ENCODE measurements at regions not wholly inside any gene's neighbourhood (a gene's known extent, or its start where the extent isn't known, plus 50 kb on each side); places are given as distances from the start of the nearest gene placed in this dataset.

GRCh38 chr20:39390186-39390585 is 428.0 kb downstream of the DHX35 start:
- TF ChIP-seq PAX5 (IDR thresholded peaks at IDR 0.05; ENCODE audit: insufficient read depth, low read length, severe bottlenecking) (no peak), POLR2A (IDR thresholded peaks at IDR 0.05; ENCODE audit: low read depth, low read length) (no peak), TAF1 (IDR thresholded peaks at IDR 0.05; ENCODE audit: low read depth, low read length) (no peak), POU2F2 (IDR thresholded peaks at IDR 0.05; ENCODE audit: low read depth, low read length) (no peak), SPI1 (IDR thresholded peaks at IDR 0.05; ENCODE audit: low read depth, low read length) (no peak), POLR2AphosphoS5 (IDR thresholded peaks at IDR 0.05; ENCODE audit: low read depth, low read length) (no peak)
- no peak for FAIRE-seq
- DNase-seq (ENCODE audit: insufficient read length, low spot score): no peak

DNA sequence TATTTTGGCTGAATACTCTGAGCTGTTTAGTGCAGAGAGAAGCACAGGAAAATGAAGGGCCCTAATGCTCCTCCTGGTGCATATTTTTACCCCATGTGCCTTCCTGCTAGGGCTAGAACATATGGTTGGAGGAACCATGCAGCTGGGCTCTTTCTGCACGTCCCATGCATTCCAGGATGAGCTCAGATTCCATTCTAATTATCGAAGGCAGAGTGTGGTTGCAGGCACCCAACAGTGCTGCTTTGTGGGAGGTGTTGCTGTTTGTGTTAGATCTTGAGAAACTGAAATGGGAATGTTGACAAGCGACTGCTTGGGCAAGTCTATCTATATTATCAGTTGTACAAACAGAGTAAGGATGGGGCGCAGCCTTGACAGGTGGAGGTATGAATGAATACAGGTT is 419.5 kb downstream of the DHX35 start:
- TF ChIP-seq POLR2A (IDR thresholded peaks at IDR 0.05; ENCODE audit: low read depth, low read length) (no peak), SPI1 (IDR thresholded peaks at IDR 0.05; ENCODE audit: low read depth, low read length) (no peak), TAF1 (IDR thresholded peaks at IDR 0.05; ENCODE audit: low read depth, low read length) (no peak), POU2F2 (IDR thresholded peaks at IDR 0.05; ENCODE audit: low read depth, low read length) (no peak), POLR2AphosphoS5 (IDR thresholded peaks at IDR 0.05; ENCODE audit: low read depth, low read length) (no peak), PAX5 (IDR thresholded peaks at IDR 0.05; ENCODE audit: insufficient read depth, low read length, severe bottlenecking) (no peak)
- DNase-seq (ENCODE audit: insufficient read length, low spot score) (no peak), FAIRE-seq (no peak)

GRCh38 chr20:39378776-39379175 is 416.6 kb downstream of the DHX35 start:
- TF ChIP-seq PAX5 (IDR thresholded peaks at IDR 0.05; ENCODE audit: insufficient read depth, low read length, severe bottlenecking): no peak
- TF ChIP-seq TAF1 (IDR thresholded peaks at IDR 0.05; ENCODE audit: low read depth, low read length): no peak
- TF ChIP-seq POLR2A (IDR thresholded peaks at IDR 0.05; ENCODE audit: low read depth, low read length): no peak
- TF ChIP-seq POLR2AphosphoS5 (IDR thresholded peaks at IDR 0.05; ENCODE audit: low read depth, low read length): no peak
- no peak for TF ChIP-seq SPI1 (IDR thresholded peaks at IDR 0.05; ENCODE audit: low read depth, low read length)
- FAIRE-seq: no peak
- no peak for DNase-seq (ENCODE audit: insufficient read length, low spot score)

- no peak for TF ChIP-seq TAF1 (IDR thresholded peaks at IDR 0.05; ENCODE audit: low read depth, low read length)
- no peak for TF ChIP-seq POLR2AphosphoS5 (IDR thresholded peaks at IDR 0.05; ENCODE audit: low read depth, low read length)
- TF ChIP-seq POLR2A (IDR thresholded peaks at IDR 0.05; ENCODE audit: low read depth, low read length): no peak
- TF ChIP-seq SPI1 (IDR thresholded peaks at IDR 0.05; ENCODE audit: low read depth, low read length): no peak
- no peak for TF ChIP-seq PAX5 (IDR thresholded peaks at IDR 0.05; ENCODE audit: insufficient read depth, low read length, severe bottlenecking)
- TF ChIP-seq POU2F2 (IDR thresholded peaks at IDR 0.05; ENCODE audit: low read depth, low read length): no peak
- FAIRE-seq (no peak), DNase-seq (ENCODE audit: insufficient read length, low spot score) (no peak)
Observed at GRCh38 chr20:39376788-39377187, 414.6 kb downstream of the DHX35 start.

GRCh38 chr20:39364320-39364719 is 402.2 kb downstream of the DHX35 start:
- TF ChIP-seq TAF1 (IDR thresholded peaks at IDR 0.05; ENCODE audit: low read depth, low read length) (no peak), POLR2AphosphoS5 (IDR thresholded peaks at IDR 0.05; ENCODE audit: low read depth, low read length) (no peak), SPI1 (IDR thresholded peaks at IDR 0.05; ENCODE audit: low read depth, low read length) (no peak), PAX5 (IDR thresholded peaks at IDR 0.05; ENCODE audit: insufficient read depth, low read length, severe bottlenecking) (no peak), POLR2A (IDR thresholded peaks at IDR 0.05; ENCODE audit: low read depth, low read length) (no peak), POU2F2 (IDR thresholded peaks at IDR 0.05; ENCODE audit: low read depth, low read length) (no peak)

GRCh38 chr20:39359981-39360620 is 398.0 kb downstream of the DHX35 start:
- TF ChIP-seq POLR2A (IDR thresholded peaks at IDR 0.05; ENCODE audit: low read depth, low read length) (no peak), TAF1 (IDR thresholded peaks at IDR 0.05; ENCODE audit: low read depth, low read length) (no peak), PAX5 (IDR thresholded peaks at IDR 0.05; ENCODE audit: insufficient read depth, low read length, severe bottlenecking) (no peak)
- FAIRE-seq (no peak), DNase-seq (ENCODE audit: insufficient read length, low spot score) (no peak)

More at GRCh38 chr20:39364320-39364719, 402.2 kb downstream of the DHX35 start:
- no peak for FAIRE-seq
- DNase-seq (ENCODE audit: insufficient read length, low spot score): no peak

DNA sequence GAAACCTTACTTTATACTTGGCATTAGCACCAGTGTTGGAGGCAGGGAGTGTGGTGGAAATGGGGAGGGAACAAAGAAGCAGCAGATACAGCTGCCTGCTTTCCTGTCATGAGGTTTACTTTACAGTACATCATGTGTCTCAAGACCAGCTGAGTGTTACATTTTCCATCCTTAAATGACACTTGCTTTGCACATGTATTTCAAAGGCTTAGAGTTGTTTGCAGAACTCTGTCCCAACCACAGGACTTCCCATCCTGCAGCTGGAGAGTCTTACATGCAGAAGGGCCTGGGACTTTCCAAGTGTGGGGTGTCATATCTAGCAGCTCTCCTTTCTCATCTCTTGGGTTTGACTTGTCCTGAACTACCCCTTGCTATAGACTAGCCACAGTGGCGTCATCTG is 395.9 kb downstream of the DHX35 start:
- DNase-seq (ENCODE audit: insufficient read length, low spot score) (no peak), FAIRE-seq (peak; percentile 26)
- TF ChIP-seq PAX5 (IDR thresholded peaks at IDR 0.05; ENCODE audit: insufficient read depth, low read length, severe bottlenecking) (no peak), POLR2AphosphoS5 (IDR thresholded peaks at IDR 0.05; ENCODE audit: low read depth, low read length) (no peak), POU2F2 (IDR thresholded peaks at IDR 0.05; ENCODE audit: low read depth, low read length) (no peak), SPI1 (IDR thresholded peaks at IDR 0.05; ENCODE audit: low read depth, low read length) (no peak), TAF1 (IDR thresholded peaks at IDR 0.05; ENCODE audit: low read depth, low read length) (no peak), POLR2A (IDR thresholded peaks at IDR 0.05; ENCODE audit: low read depth, low read length) (no peak)

- no peak for TF ChIP-seq PAX5 (IDR thresholded peaks at IDR 0.05; ENCODE audit: insufficient read depth, low read length, severe bottlenecking)
- TF ChIP-seq SPI1 (IDR thresholded peaks at IDR 0.05; ENCODE audit: low read depth, low read length): 0 out of 2 replicates have a peak, but pooled peaks have one; percentile 6
- DNase-seq (ENCODE audit: insufficient read length, low spot score): no peak
- no peak for FAIRE-seq
Observed at GRCh38 chr20:39356908-39357307, 394.8 kb downstream of the DHX35 start.

DNA sequence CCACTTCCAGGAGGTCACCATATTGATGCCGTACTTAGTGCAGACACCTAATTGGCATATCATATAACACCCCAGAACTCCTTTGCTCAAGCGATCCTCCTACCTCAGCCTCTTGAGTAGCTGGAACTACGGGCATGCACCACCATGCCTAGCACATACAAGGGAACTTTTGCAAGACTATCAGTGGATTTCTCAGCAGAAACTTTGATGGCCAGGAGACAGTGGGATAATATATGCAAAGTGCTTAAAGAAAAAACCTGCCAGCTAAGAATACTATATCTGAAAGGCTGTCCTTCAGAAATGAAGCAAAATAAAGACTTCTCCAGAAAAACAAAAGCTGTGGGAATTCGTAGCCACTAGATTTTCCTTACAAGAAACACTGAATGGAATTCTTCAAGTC is 387.1 kb downstream of the DHX35 start:
- no peak for TF ChIP-seq POLR2A (IDR thresholded peaks at IDR 0.05; ENCODE audit: low read depth, low read length)
- TF ChIP-seq TAF1 (IDR thresholded peaks at IDR 0.05; ENCODE audit: low read depth, low read length): no peak
- no peak for TF ChIP-seq POLR2AphosphoS5 (IDR thresholded peaks at IDR 0.05; ENCODE audit: low read depth, low read length)
- no peak for TF ChIP-seq SPI1 (IDR thresholded peaks at IDR 0.05; ENCODE audit: low read depth, low read length)
- TF ChIP-seq PAX5 (IDR thresholded peaks at IDR 0.05; ENCODE audit: insufficient read depth, low read length, severe bottlenecking): no peak
- DNase-seq (ENCODE audit: insufficient read length, low spot score) (no peak), FAIRE-seq (no peak)

- FAIRE-seq: no peak
- TF ChIP-seq POU2F2 (IDR thresholded peaks at IDR 0.05; ENCODE audit: low read depth, low read length): no peak
- no peak for TF ChIP-seq SPI1 (IDR thresholded peaks at IDR 0.05; ENCODE audit: low read depth, low read length)
- no peak for TF ChIP-seq PAX5 (IDR thresholded peaks at IDR 0.05; ENCODE audit: insufficient read depth, low read length, severe bottlenecking)
- no peak for TF ChIP-seq TAF1 (IDR thresholded peaks at IDR 0.05; ENCODE audit: low read depth, low read length)
- TF ChIP-seq POLR2AphosphoS5 (IDR thresholded peaks at IDR 0.05; ENCODE audit: low read depth, low read length): no peak
- no peak for TF ChIP-seq POLR2A (IDR thresholded peaks at IDR 0.05; ENCODE audit: low read depth, low read length)
Observed at GRCh38 chr20:39347626-39348025, 385.5 kb downstream of the DHX35 start.

More at GRCh38 chr20:39347626-39348025, 385.5 kb downstream of the DHX35 start:
- no peak for DNase-seq (ENCODE audit: insufficient read length, low spot score)

All from GM12891 (cell line).